Cardiac fibroblast (primary cell): ENCODE measurements at regions not wholly inside any gene's neighbourhood (a gene's known extent, or its start where the extent isn't known, plus 50 kb on each side); places are given as distances from the start of the nearest gene placed in this dataset.
A peak's percentile ranks its signal among the peaks of the same experiment; 100 is the strongest.

ENCODE experiments used
- DNase-seq, 2 donors: peaks; one replicate each; pipeline versions ENCODE4 v3.0.0 to v3.0.0-alpha.2; 2010; ENCODE audit warnings: low read depth in 2 of 2
- H3K4me3 ChIP-seq, 2 donors: replicated peaks in 1 of 2; 1 replicate in 1 of 2; 2 replicates in 1 of 2; pipeline ENCODE4 v1.5.1; 2011; ENCODE audit warnings: low read depth in 2 of 2, low read length in 2 of 2, mild to moderate bottlenecking in 2 of 2, moderate library complexity in 1 of 2
- TF ChIP-seq, protein P1 (sequence below): IDR thresholded peaks from one replicate; pipeline ENCODE4 v1.5.1; 2011; ENCODE audit warnings: low read depth, mild to moderate bottlenecking, low read length, inconsistent platforms

DNA sequence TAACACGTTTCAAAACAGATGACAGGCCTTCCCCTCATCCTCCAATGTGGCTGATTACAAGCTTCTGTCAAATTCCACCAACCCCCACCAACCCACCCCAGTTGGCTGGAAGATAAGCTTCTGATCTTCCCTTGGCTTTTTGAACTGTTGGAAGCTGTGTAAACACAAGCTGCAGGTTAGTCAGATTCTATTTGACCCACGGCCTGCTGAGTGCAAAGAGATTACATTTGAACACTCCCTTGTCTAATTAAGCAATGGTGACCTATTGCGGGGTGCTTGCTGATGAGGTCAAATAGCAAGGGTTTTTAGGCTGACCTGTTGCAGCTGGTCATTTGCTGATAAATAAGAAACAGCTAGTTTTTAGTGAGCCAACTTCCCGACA, 379.7 kb downstream of the BMP2 start:
- DNase-seq, result no peak
- no peak overlapping the region for H3K4me3 ChIP-seq
- TF ChIP-seq, protein P1, sequence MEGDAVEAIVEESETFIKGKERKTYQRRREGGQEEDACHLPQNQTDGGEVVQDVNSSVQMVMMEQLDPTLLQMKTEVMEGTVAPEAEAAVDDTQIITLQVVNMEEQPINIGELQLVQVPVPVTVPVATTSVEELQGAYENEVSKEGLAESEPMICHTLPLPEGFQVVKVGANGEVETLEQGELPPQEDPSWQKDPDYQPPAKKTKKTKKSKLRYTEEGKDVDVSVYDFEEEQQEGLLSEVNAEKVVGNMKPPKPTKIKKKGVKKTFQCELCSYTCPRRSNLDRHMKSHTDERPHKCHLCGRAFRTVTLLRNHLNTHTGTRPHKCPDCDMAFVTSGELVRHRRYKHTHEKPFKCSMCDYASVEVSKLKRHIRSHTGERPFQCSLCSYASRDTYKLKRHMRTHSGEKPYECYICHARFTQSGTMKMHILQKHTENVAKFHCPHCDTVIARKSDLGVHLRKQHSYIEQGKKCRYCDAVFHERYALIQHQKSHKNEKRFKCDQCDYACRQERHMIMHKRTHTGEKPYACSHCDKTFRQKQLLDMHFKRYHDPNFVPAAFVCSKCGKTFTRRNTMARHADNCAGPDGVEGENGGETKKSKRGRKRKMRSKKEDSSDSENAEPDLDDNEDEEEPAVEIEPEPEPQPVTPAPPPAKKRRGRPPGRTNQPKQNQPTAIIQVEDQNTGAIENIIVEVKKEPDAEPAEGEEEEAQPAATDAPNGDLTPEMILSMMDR, result no peak

DNA sequence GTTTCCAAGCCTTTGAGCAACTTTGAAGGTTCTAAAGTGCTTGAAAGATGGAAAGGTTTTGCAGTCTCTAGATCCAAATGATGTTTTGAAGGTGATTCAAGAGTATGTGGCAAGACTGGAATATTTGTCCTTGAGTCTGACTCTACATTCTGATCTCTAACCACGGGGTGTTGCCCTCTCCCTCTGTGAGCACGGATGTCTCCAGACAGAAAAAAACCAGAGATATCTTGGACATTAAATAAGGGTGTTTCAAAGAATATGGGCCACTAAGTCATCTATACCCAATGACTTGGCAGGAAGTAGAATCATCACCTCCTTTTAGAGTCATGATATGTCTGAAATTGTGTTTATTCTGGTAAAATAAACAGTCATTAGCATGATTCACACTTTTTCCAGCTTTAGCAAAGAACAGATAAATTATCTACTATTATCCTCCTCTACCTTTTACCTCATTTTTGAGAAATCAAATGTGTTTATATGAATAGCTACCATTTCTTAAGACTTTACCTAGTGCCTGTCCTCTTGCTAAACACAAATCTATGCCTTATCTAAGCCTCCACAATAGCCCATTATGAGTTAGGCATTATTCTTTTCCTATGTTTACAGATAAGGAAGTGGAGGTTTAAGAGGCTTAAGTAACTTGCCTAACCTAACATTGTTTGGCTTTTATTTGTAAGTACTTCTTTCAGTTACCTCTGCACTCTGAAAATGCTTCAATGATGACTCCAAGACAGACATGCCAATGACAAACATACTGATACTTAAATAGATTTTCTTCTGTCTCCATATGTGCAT, 384.4 kb downstream of the BMP2 start:
- no peak overlapping the region for H3K4me3 ChIP-seq
- DNase-seq, result peak; percentile 10 to 84
- TF ChIP-seq, protein P1, result no peak

DNA sequence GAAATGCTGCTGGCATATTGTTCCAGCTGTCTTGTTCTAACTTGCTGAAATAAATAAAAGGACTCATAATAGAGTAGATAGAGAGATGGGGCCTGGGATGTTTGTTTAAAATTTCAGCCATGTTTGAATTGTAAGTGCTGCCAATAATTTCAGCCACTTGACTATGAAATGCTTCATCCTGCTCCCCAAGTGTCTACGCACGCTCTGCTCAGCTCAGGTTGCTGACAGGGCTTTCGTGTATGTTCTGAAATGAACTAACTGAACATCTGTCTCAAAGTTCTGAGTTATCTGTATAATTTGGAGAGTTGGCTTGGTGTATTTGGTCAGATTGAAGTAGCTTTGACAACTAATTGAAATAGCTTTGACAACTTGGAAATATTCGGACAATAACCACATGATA, 387.8 kb downstream of the BMP2 start:
- no peak for DNase-seq
- TF ChIP-seq, protein P1, result no peak
- H3K4me3 ChIP-seq, result no peak overlapping the region

DNA sequence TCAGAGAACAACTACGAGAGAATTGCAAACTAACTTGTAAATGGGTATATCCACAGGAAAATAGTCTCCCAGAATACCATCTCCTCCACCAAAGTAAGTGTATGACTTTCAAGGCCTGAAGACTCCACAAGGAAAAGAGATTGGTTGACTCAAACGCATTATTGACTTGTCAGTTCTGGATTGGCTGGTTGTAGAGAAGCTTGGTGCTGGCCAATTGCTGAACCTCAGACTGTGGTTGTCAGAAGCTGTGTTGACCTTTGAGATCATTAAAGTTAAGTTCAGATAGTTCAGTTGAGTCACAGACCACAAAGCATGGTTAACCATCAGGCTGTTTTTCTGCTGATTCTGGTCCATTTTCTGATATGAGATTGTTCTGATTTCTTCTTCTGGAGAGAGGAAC, 388.3 kb downstream of the BMP2 start:
- H3K4me3 ChIP-seq, result no peak overlapping the region
- peak in 1 of 2 donors; percentile 9 for DNase-seq
- TF ChIP-seq, protein P1, result no peak

DNA sequence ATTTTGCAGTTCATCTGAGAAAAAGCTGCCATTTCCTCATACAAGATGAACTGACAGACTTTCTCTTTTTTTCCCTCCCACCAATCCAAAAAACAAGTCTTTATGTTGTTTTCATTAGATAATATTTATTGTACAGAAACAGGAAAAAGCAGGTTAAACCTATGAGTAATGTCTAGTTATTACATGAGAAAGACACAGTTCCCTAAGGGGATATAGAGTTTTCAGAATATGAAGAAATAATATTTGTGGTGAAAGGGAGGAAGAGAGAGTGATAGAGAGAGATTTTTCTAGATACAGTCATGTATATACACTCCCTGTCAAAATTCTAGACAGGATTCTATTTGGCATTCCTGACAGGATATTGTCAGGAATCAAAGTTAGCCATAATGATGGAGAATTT, 392.4 kb downstream of the BMP2 start:
- peak in 1 of 2 donors; percentile 70 for DNase-seq
- H3K4me3 ChIP-seq, result no peak overlapping the region
- TF ChIP-seq, protein P1, result no peak

DNA sequence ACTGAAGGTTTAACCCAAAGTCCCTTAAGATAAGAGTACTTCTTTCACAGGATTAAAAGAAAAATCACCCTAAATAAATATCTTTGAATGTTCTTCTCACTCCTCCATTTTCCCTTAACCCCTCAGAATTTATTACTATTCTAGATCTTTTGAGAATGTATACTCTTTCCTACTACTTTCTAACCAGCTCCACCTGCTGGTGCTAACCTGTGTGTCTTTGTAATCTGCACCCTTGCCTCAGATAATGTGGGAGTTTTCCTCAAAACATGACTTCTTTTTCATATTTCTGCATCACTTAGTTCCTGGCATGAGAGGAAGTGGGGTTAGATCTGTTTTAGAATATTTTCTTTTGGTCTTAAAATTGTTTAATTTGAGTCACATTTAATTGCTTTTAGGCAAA, 394.2 kb downstream of the BMP2 start:
- TF ChIP-seq, protein P1, result peak; percentile 40
- no peak overlapping the region for H3K4me3 ChIP-seq
- peak; percentile 27 to 48 for DNase-seq

DNA sequence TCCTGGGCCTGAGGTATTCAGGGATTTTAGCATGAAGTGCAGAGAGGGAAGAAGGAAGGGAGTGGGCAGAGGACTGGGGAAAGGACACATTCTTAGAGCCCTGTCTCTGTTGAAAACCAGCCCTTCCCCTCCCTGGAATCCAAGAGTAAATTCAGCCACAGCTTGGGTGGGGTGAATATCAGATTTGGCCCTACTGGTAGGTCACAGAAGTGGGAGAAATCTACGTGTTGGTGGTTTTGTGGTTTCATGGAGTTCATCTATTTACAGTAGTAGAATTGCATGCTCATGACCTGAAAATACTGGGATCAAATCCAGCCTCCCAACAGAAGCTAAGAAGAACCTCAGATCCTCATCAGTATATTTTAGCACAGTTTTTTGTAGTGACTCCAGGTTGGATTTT, 404.4 kb downstream of the BMP2 start:
- H3K4me3 ChIP-seq, result no peak overlapping the region
- TF ChIP-seq, protein P1, result no peak
- DNase-seq, result peak in 1 of 2 donors; percentile 57
